ENCODE measurements at regions not wholly inside any gene's neighbourhood (a gene's known extent, or its start where the extent isn't known, plus 50 kb on each side); places are given as distances from the start of the nearest gene placed in this dataset.

- Histone ChIP-seq H3K23ac (ENCODE audit: insufficient read length, low read depth, low read length) (no peak overlapping the region), H4K8ac (replicated peaks; ENCODE audit: insufficient read length, low read depth, low read length) (no peak overlapping the region), H2AK5ac (ENCODE audit: insufficient read length, low read length) (no peak overlapping the region), H4K20me1 (ENCODE audit: control insufficient read depth, insufficient read depth, insufficient read length) (no peaks in the 10 kb centered on the region), H2BK120ac (ENCODE audit: low read depth, low read length, poor library complexity, severe bottlenecking) (no peak overlapping the region), H3K23me2 (ENCODE audit: insufficient read length, low read depth, low read length, poor library complexity, severe bottlenecking) (no peaks in the 10 kb centered on the region), H3K18ac (ENCODE audit: insufficient read length, low read depth, low read length) (no peak overlapping the region), H3K27ac (ENCODE audit: insufficient read length, low read depth, low read length) (no peak overlapping the region), H3K79me1 (ENCODE audit: insufficient read depth, low read depth, low read length, poor library complexity, severe bottlenecking) (no peaks in the 10 kb centered on the region), H3K79me2 (ENCODE audit: insufficient read depth, low read length) (no peaks in the 10 kb centered on the region), H3K4me1 (ENCODE audit: insufficient read depth, low read length) (no peaks in the 10 kb centered on the region; the same call in 1 of the 2 replicates), H2BK12ac (ENCODE audit: insufficient read length, low read depth, low read length) (no peak overlapping the region), H2BK15ac (ENCODE audit: low read depth, low read length) (no peak overlapping the region), H2BK20ac (ENCODE audit: low read depth, low read length, poor library complexity, severe bottlenecking) (no peak overlapping the region), H3K4ac (ENCODE audit: low read depth, low read length) (no peak overlapping the region), H3K4me2 (ENCODE audit: insufficient read depth, insufficient read length, low read length) (no peak overlapping the region), H2BK5ac (ENCODE audit: insufficient read length, low read length) (no peak overlapping the region), H3K14ac (ENCODE audit: insufficient read depth, low read length) (no peak overlapping the region), H4K5ac (ENCODE audit: insufficient read length, low read depth, low read length) (no peak overlapping the region), H3K9me3 (ENCODE audit: control insufficient read depth, low read depth, low read length) (no peaks in the 10 kb centered on the region), H3K56ac (ENCODE audit: insufficient read length, low read depth, low read length) (no peak overlapping the region), H2AFZ (ENCODE audit: low read length) (no peak overlapping the region), H3K9ac (ENCODE audit: extremely low read depth, insufficient read length, low read length) (no peak overlapping the region), H3T11ph (ENCODE audit: low read length) (no peak overlapping the region), H4K91ac (ENCODE audit: insufficient read length, low read depth, low read length) (no peak overlapping the region), H3K27me3 (ENCODE audit: insufficient read depth, low read length) (no peaks in the 10 kb centered on the region)
- H3K4me3 Mint-ChIP-seq: no peak overlapping the region
- no peak for TF ChIP-seq CTCF (conservative IDR thresholded peaks at IDR 0.05)
- H3K9me3 Mint-ChIP-seq: no peaks in the 10 kb centered on the region
- H3K27me3 Mint-ChIP-seq (ENCODE audit: low read depth): no peaks in the 10 kb centered on the region
- no peak overlapping the region for H3K27ac Mint-ChIP-seq
- H3K4me1 Mint-ChIP-seq: peaks cover 10 to 18% of the 10 kb centered on the region in 2 experiments
- WGBS (ENCODE audit: extremely low coverage, insufficient read length, low lambda C conversion rate): no CpG with 5 or more reads among the region's 2 CpGs
- DNase-seq: no peak
- 0 out of 7 replicates have a peak, but pooled peaks cover 0 to 5% (median 0%) of the 10 kb centered on the region in 3 experiments for H3K36me3 Mint-ChIP-seq (ENCODE audit: insufficient read depth in 1 of 3, low read depth in 3 of 3)
Measured at GRCh38 chr6:12481850-12482249, 191.7 kb downstream of the EDN1 start.

Measured in H9 (cell line).